ENCODE measurements at regions not wholly inside any gene's neighbourhood (a gene's known extent, or its start where the extent isn't known, plus 50 kb on each side); places are given as distances from the start of the nearest gene placed in this dataset.

DNA sequence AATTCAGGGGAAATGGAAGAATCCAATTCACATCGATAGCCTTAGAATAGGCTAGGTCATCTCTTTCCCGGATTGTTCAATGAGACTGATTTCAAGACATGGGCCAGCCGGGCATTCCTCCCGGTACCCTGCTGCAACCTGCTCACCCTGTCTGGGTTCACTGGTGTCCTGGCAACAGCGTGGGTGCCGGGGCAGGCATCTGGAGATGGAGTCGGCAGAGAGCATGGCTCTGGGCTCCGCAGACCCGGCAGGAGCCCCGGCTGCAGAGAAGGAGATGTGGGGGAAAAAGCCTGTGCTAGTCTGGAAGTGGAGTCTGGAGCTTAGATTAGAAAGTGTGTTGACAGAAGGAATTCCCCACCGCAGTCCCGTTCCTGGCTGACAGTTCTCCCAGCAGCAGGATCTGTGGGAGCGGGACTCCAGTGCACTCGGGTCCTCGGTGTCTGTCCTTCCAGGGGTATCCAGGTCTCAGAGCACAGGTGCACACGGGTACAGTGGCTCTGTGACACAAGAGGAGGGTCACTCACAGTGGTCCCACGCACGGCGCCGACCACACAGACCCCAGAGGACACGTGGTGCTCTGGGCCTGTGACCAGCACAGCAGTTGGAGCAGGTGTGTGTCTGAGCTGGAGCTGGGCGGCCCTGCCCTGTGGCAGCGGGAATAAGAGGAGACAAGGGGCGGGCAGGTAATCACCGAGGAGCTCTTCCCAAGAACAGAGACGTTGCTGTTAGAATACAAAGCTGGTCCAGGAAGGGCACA, 65.7 kb upstream of the PITRM1 start:
- TF ChIP-seq, protein P1, sequence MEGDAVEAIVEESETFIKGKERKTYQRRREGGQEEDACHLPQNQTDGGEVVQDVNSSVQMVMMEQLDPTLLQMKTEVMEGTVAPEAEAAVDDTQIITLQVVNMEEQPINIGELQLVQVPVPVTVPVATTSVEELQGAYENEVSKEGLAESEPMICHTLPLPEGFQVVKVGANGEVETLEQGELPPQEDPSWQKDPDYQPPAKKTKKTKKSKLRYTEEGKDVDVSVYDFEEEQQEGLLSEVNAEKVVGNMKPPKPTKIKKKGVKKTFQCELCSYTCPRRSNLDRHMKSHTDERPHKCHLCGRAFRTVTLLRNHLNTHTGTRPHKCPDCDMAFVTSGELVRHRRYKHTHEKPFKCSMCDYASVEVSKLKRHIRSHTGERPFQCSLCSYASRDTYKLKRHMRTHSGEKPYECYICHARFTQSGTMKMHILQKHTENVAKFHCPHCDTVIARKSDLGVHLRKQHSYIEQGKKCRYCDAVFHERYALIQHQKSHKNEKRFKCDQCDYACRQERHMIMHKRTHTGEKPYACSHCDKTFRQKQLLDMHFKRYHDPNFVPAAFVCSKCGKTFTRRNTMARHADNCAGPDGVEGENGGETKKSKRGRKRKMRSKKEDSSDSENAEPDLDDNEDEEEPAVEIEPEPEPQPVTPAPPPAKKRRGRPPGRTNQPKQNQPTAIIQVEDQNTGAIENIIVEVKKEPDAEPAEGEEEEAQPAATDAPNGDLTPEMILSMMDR (IDR thresholded peaks at IDR 0.05; ENCODE audit: low read length, missing control alignments) = no peak
- no peak overlapping the region for H3K4me3 ChIP-seq (replicated peaks; ENCODE audit: low read depth, low read length)
- DNase-seq (ENCODE audit: low read depth) = no peak

DNA sequence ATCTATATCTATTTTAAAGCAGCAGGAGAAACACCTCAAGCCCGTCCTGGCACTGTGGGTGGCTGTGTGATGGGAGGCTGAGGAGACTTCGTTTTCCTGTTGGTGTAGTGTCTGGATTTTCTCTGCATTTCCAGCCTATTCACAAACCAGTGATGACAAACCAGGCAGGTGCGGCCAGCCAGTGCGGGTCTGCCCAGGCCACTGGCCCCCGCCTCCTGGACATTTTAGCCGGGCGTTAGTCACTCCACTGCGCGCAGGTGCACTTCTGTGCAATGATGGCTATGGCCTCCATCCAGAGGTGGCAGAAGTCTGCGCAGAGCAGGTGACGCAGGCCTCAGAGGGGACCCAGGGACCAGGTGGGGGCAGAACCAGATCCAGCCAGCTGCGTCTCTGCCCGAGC, 64.9 kb upstream of the PITRM1 start:
- no peak for DNase-seq (ENCODE audit: low read depth)
- H3K4me3 ChIP-seq (replicated peaks; ENCODE audit: low read depth, low read length) = no peak overlapping the region
- TF ChIP-seq, protein P1 (IDR thresholded peaks at IDR 0.05; ENCODE audit: low read length, missing control alignments) = no peak

DNA sequence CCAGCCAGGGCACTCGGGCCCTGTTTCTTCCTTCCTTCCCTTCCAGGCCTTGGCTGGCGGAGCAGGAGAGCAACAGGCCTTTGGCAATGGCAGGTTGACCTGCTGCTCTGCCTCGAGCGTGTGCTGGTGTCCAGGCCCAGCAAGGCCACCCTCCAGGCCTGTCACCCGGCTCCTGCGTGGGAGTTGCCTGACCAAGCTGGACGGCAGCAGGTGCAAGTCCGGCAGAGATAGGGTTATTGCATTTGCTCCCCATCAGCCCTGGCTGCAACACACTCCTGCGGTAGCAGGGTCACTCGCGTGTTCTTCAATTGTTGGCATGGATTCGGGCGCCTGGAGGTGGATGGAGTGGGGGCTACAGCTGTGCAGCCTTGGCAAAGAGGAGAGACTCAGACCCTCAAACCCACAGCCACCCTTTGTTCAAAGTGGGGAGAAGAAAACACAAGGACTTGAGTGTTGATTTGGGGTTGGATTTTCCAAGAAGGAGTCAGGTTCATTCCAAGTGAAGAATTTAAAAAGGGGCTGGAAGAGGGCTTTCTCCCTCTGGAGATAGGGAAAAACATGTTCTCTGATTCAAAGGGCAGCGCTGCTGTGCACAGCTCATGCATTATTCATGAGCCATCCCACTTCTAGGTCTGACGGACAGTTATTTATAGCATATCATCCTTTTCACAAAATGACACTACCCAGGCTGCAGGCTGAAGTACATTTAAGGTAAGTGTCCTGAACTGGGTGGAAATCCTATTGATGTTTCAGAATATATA, 64.2 kb upstream of the PITRM1 start:
- TF ChIP-seq, protein P1 (IDR thresholded peaks at IDR 0.05; ENCODE audit: low read length, missing control alignments) = no peak
- no peak for DNase-seq (ENCODE audit: low read depth)
- no peak overlapping the region for H3K4me3 ChIP-seq (replicated peaks; ENCODE audit: low read depth, low read length)

DNA sequence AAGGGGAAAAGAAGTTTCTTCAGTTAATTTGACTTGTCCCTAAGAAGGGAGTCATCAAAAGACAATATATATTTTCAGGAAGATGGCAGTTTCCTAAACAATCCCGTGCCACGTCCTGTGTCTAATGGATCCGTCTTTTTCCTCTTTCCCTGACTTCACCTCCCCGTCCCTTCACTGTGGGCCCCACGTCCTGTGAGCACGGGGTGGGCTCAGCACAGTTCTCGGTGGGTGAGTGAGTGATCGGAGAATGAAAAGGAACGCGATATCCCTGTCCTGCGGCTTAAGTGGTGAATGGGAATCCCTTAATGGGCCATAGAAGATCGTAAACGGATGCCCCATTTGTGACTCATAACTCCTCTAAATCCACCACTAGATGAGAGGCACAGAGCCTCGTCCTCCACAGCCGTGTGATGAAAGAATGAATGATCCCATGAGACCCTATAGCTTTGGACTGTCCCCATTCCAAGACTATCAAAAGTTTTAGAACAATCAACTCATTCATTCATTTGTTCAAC, 63.5 kb upstream of the PITRM1 start:
- no peak overlapping the region for H3K4me3 ChIP-seq (replicated peaks; ENCODE audit: low read depth, low read length)
- no peak for DNase-seq (ENCODE audit: low read depth)
- TF ChIP-seq, protein P1 (IDR thresholded peaks at IDR 0.05; ENCODE audit: low read length, missing control alignments) = no peak

DNA sequence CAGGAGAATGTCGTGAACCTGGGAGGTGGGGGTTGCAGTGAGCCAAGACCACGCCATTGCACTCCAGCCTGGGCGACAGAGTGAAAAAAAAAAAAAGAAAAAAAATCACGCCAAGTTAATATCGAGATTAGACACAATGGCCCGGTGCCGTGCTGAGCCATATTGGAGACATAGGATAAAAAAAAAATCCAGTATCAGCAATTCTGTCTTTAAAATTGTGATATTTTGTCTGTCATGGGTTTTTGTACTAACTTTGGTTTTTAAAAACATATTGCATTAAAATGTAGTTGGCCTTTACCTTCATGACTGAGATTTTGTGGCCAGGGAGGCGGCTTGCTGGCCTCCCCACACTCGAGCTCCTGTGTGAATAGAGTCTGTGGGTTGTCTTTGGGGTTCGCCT, 62.8 kb upstream of the PITRM1 start:
- TF ChIP-seq, protein P1 (IDR thresholded peaks at IDR 0.05; ENCODE audit: low read length, missing control alignments) = no peak
- no peak for DNase-seq (ENCODE audit: low read depth)
- no peak overlapping the region for H3K4me3 ChIP-seq (replicated peaks; ENCODE audit: low read depth, low read length)

DNA sequence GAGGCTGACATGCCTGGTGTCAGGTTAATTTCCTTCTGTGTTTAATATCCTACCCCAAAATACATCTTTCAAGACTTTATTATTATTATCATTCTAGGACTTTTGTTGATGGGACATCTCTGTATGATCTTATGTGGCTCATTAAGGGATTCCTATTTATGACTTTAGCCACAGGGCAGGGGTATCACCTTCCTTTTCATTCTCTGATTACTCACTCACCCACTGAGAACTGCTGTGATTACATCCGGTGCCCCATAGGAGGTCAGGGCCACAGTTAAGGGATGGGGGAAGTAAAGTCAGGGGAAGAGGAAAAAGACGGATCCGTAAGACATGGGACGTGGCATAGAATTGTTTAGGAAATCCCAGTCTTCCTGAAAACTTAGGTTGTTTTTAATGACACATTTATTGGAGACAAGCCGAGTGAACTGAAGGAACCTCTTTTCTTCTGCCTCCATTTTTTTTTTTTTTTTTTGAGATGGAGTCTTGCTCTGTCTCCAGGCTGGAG, 61.0 kb upstream of the PITRM1 start:
- TF ChIP-seq, protein P1 (IDR thresholded peaks at IDR 0.05; ENCODE audit: low read length, missing control alignments) = no peak
- H3K4me3 ChIP-seq (replicated peaks; ENCODE audit: low read depth, low read length) = no peak overlapping the region

More for the DNA sequence above, 61.0 kb upstream of the PITRM1 start:
- DNase-seq (ENCODE audit: low read depth) = no peak
